B cell (primary cell): ENCODE measurements at regions not wholly inside any gene's neighbourhood (a gene's known extent, or its start where the extent isn't known, plus 50 kb on each side); places are given as distances from the start of the nearest gene placed in this dataset.

ENCODE experiments used
- CTCF ChIP-seq: fragments of 200-600 bp; IDR thresholded peaks from one replicate; pipeline ENCODE4 v1.8.0; 2022; ENCODE audit warnings: antibody characterized with exemption, mild to moderate bottlenecking
- EZH2 ChIP-seq: IDR thresholded peaks from 2 replicates; pipeline ENCODE4 v1.6.1; 2012; ENCODE audit warnings: borderline replicate concordance, low read depth, mild to moderate bottlenecking, moderate library complexity, low read length; ENCODE audit not compliant: insufficient read depth, poor library complexity, severe bottlenecking

- no peak for TF ChIP-seq CTCF
- TF ChIP-seq EZH2: no peak
Observed at GRCh38 chr1:219347376-219347775, 173.7 kb downstream of the LYPLAL1 start.
